A673 (cell line): ENCODE measurements at regions not wholly inside any gene's neighbourhood (a gene's known extent, or its start where the extent isn't known, plus 50 kb on each side); places are given as distances from the start of the nearest gene placed in this dataset.

Experiments used
- EZH2 ChIP-seq: fragments of 200-600 bp; sonication (generic); IDR thresholded peaks from 2 replicates; pipeline ENCODE4 v1.6.1; 2017; ENCODE audit warnings: borderline replicate concordance, low read depth, mild to moderate bottlenecking, mixed read lengths, antibody characterized with exemption, low read length; ENCODE audit not compliant: poor library complexity, severe bottlenecking
- TF ChIP-seq, protein P1 (sequence below): fragments of 300-800, 200-600 bp; sonication (generic); conservative IDR thresholded peaks from 2 replicates; pipeline ENCODE4 v1.5.1; 2017; ENCODE audit warnings: low read depth, mild to moderate bottlenecking, antibody characterized with exemption, low read length, moderate library complexity, mixed read lengths

DNA sequence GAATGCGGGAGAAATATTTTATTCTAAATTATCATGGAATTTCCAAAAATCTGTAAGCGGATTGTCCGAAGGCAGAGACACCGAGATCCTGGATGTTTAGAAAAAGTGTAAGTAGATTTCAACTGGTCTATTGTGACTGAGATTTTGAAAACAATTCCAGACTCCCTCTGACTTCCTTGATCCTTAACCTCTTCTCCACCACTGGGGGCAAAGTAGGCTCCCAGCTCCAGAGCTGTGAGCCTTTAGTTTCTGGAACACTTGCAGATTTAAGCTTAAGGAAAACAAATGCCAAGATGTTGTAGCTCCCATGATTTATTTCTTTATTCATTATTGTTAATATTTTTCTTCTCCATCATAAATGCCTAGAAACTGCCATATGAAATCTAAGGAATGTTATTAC lies 1320.5 kb upstream of the SEL1L start:
- TF ChIP-seq, protein P1, sequence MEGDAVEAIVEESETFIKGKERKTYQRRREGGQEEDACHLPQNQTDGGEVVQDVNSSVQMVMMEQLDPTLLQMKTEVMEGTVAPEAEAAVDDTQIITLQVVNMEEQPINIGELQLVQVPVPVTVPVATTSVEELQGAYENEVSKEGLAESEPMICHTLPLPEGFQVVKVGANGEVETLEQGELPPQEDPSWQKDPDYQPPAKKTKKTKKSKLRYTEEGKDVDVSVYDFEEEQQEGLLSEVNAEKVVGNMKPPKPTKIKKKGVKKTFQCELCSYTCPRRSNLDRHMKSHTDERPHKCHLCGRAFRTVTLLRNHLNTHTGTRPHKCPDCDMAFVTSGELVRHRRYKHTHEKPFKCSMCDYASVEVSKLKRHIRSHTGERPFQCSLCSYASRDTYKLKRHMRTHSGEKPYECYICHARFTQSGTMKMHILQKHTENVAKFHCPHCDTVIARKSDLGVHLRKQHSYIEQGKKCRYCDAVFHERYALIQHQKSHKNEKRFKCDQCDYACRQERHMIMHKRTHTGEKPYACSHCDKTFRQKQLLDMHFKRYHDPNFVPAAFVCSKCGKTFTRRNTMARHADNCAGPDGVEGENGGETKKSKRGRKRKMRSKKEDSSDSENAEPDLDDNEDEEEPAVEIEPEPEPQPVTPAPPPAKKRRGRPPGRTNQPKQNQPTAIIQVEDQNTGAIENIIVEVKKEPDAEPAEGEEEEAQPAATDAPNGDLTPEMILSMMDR = no peak
- no peak for TF ChIP-seq EZH2
